CD4-positive, alpha-beta T cell treated with Interleukin-17A for 4 hours (primary cell): ENCODE measurements at regions not wholly inside any gene's neighbourhood (a gene's known extent, or its start where the extent isn't known, plus 50 kb on each side); places are given as distances from the start of the nearest gene placed in this dataset.

Experiments used
- DNase-seq: peaks from one replicate; pipeline ENCODE4 v3.0.0-alpha.2; 2020; ENCODE audit warnings: mixed read lengths

DNA sequence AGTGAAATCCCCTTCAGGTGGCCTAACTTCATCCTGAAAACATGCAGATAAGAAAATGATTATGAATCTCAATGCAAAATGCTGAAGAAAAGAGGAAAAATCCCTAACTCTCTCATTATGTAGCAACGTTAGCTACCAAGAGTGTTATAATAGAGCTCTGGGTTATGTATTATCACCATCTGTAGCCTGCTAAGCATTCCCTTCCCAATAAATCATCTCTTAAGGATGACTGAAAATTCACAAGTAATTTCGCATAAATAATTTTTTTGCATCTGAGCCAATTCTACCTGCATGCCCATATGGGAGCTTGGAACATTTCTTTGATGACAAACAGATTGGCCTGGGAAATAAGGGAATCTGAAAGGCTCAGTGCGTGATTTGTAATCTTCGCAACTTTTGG is 216.1 kb downstream of the HTR7 start:
- no peak for DNase-seq

DNA sequence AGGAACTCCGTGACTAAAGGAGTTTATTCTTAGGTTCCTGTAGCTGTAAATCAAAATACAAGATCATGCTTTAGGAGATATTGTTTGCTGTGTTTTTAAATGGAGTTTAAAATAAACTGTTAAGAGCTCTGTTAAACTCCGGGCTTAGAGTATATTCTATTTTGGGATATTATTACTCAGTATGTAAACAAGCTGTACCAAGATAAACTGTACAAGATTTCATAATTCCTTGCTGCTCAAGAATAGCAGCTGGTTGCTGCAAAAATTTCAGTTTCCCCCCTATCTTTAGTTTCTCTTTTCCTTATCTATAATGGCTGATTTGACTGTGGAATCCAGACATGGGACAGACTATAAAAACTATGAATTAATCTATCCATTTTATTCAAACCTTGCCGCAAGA is 215.7 kb downstream of the HTR7 start:
- no peak for DNase-seq

- no peak for DNase-seq
Measured at GRCh38 chr10:90642650-90643049, 215.2 kb downstream of the HTR7 start.

GRCh38 chr10:90644165-90644564 is 213.7 kb downstream of the HTR7 start:
- no peak for DNase-seq

GRCh38 chr10:90650858-90651257 is 207.0 kb downstream of the HTR7 start:
- no peak for DNase-seq

GRCh38 chr10:90652519-90652918 is 205.3 kb downstream of the HTR7 start:
- no peak for DNase-seq

- no peak for DNase-seq
Measured at GRCh38 chr10:90658791-90659190, 199.0 kb downstream of the HTR7 start.

- DNase-seq = no peak
Measured at GRCh38 chr10:90665905-90666662, 191.8 kb downstream of the HTR7 start.

- no peak for DNase-seq
Measured at GRCh38 chr10:90674461-90674860, 183.4 kb downstream of the HTR7 start.

GRCh38 chr10:90674928-90675327 is 182.9 kb downstream of the HTR7 start:
- no peak for DNase-seq

- no peak for DNase-seq
Measured at GRCh38 chr10:90675621-90676020, 182.2 kb downstream of the HTR7 start.
